GM12878 (cell line): ENCODE measurements at regions not wholly inside any gene's neighbourhood (a gene's known extent, or its start where the extent isn't known, plus 50 kb on each side); places are given as distances from the start of the nearest gene placed in this dataset.

Experiments used
- ATAC-seq: fragments of 200-7000 bp; cut with Tn5 transposase; 3 replicates; pipeline ENCODE4 v1.9.1; 2020; ENCODE audit warnings: mild to moderate bottlenecking, moderate library complexity
- BruUV-seq: library from RNA; stranded (reverse); fragments of 400-500 nt; replicated peaks from 2 replicates; lab custom pipeline; 2021; lab: Mats Ljungman, UMichigan
- CTCF ChIA-PET: fragments of 300-600 bp; sonication (Branson Sonifier 250); formaldehyde crosslinking; extraction: SDS; loops from one replicate; lab custom pipeline; 2021; ENCODE audit warnings: inconsistent platforms; lab: Yijun Ruan, JAX
- POLR2A ChIA-PET: fragments of 350-600 bp; formaldehyde crosslinking; extraction: SDS; loops from one replicate; lab custom pipeline; 2021; ENCODE audit warnings: inconsistent platforms; lab: Charles Lee
- RAD21 ChIA-PET: fragments of 300-600 bp; sonication (Branson Sonifier 250); formaldehyde crosslinking; loops from one replicate; lab custom pipeline; 2023; ENCODE audit warnings: antibody characterized with exemption; ENCODE audit not compliant: unreplicated experiment; lab: Charles Lee
- SMC1A ChIA-PET: fragments of 300-600 bp; sonication (Branson Sonifier 250); formaldehyde crosslinking; loops from one replicate; lab custom pipeline; 2023; ENCODE audit not compliant: unreplicated experiment, uncharacterized antibody; lab: Charles Lee
- DNase-seq: peaks from one replicate; pipeline ENCODE4 v3.0.0-alpha.2; 2011; ENCODE audit warnings: low read depth, low spot score
- FAIRE-seq: peaks from 3 replicates; lab custom pipeline; 2011; peaks lifted over from hg19 to GRCh38; lab: Jason Lieb, UNC
- H2AFZ ChIP-seq: 2 replicates; pipeline ENCODE4 v1.6.0; 2011; ENCODE audit warnings: low read depth, low read length, control low read depth; ENCODE audit not compliant: control insufficient read depth
- H3K27ac ChIP-seq: 2 replicates; pipeline ENCODE4 v1.5.1; 2011; ENCODE audit warnings: control low read depth; ENCODE audit not compliant: control insufficient read depth, insufficient read depth
- H3K27me3 ChIP-seq, 2 experiments: replicated peaks in 1 of 2; 2 replicates each; pipeline versions ENCODE4 v1.6.0 to v1.6.1; 2011; ENCODE audit warnings: low read length in 1 of 2; ENCODE audit not compliant: control insufficient read depth in 2 of 2, insufficient read depth in 2 of 2
- H3K36me3 ChIP-seq, 2 experiments: 2 replicates each; pipeline ENCODE4 v1.5.1; 2011; ENCODE audit warnings: low read length in 1 of 2; ENCODE audit not compliant: control insufficient read depth in 2 of 2, insufficient read depth in 2 of 2
- H3K4me1 ChIP-seq: 2 replicates; pipeline ENCODE4 v1.6.1; 2011; ENCODE audit warnings: mild to moderate bottlenecking, low read length, moderate library complexity, mixed read lengths; ENCODE audit not compliant: control insufficient read depth, insufficient read depth
- H3K4me2 ChIP-seq: 2 replicates; pipeline ENCODE4 v1.6.0; 2011; ENCODE audit warnings: control low read depth; ENCODE audit not compliant: control insufficient read depth, insufficient read depth
- H3K4me3 ChIP-seq: fragments of 200-600 bp; sonication (generic); 2 replicates; pipeline ENCODE4 v1.5.1; 2016
- H3K79me2 ChIP-seq: 2 replicates; pipeline ENCODE4 v1.6.0; 2011; ENCODE audit warnings: low read length; ENCODE audit not compliant: control insufficient read depth, insufficient read depth
- H3K9ac ChIP-seq: 2 replicates; pipeline ENCODE4 v1.8.0; 2011; ENCODE audit warnings: low read length, control low read depth, mixed read lengths; ENCODE audit not compliant: control insufficient read depth, insufficient read depth
- H3K9me3 ChIP-seq: replicated peaks from 3 replicates; pipeline ENCODE4 v1.5.1; 2011; ENCODE audit warnings: mild to moderate bottlenecking, low read length; ENCODE audit not compliant: control insufficient read depth, insufficient read depth
- H4K20me1 ChIP-seq: 2 replicates; pipeline ENCODE4 v1.6.0; 2011; ENCODE audit not compliant: control insufficient read depth, insufficient read depth
- ASH2L ChIP-seq: fragments of 300-600, 200-600 bp; sonication (generic); IDR thresholded peaks from 2 replicates; pipeline ENCODE4 v1.6.1; 2017; ENCODE audit warnings: low read depth, mild to moderate bottlenecking, borderline replicate concordance
- BACH1 ChIP-seq: fragments of 450-650 bp; IDR thresholded peaks from 2 replicates; pipeline ENCODE4 v1.6.1; 2017; ENCODE audit warnings: mild to moderate bottlenecking, borderline replicate concordance
- CEBPB ChIP-seq, 2 experiments: fragments of 150-350 bp in 1 of 2; IDR thresholded peaks; 2 replicates each; pipeline ENCODE4 v1.6.1; 2012 to 2014; ENCODE audit warnings: low read depth in 2 of 2, low read length in 2 of 2, borderline replicate concordance in 1 of 2, inconsistent platforms in 1 of 2
- HDAC2 ChIP-seq: fragments of 200-600 bp; sonication (generic); IDR thresholded peaks from 2 replicates; pipeline ENCODE4 v1.6.1; 2017
- JUND ChIP-seq: IDR thresholded peaks from 2 replicates; pipeline ENCODE4 v1.6.1; 2012; ENCODE audit warnings: low read depth, mild to moderate bottlenecking, low read length, improper control_type of control experiment, moderate library complexity
- MXI1 ChIP-seq: fragments of 150-350 bp; IDR thresholded peaks from 2 replicates; pipeline ENCODE4 v1.6.1; 2011; ENCODE audit warnings: low read depth, mild to moderate bottlenecking, inconsistent platforms, low read length, improper control_type of control experiment
- POLR2AphosphoS2 ChIP-seq: IDR thresholded peaks from 2 replicates; pipeline ENCODE4 v1.6.1; 2011; ENCODE audit warnings: low read depth, mild to moderate bottlenecking, low read length, improper control_type of control experiment, moderate library complexity
- RAD51 ChIP-seq: fragments of 450-650 bp; IDR thresholded peaks from 2 replicates; pipeline ENCODE4 v1.6.1; 2016; ENCODE audit warnings: moderate library complexity, mild to moderate bottlenecking, inconsistent platforms
- YY1 ChIP-seq: IDR thresholded peaks from 2 replicates; pipeline ENCODE4 v1.6.1; 2011; ENCODE audit warnings: low read depth, mild to moderate bottlenecking, low read length
- ZNF217 ChIP-seq: fragments of 450-650 bp; IDR thresholded peaks from 2 replicates; pipeline ENCODE4 v1.6.1; 2017; ENCODE audit warnings: antibody characterized with exemption, mild to moderate bottlenecking
- WGBS: methylation state at CpG from one replicate; pipeline ENCODE4 v1.1.6; 2016; ENCODE audit warnings: low lambda C conversion rate; ENCODE audit not compliant: insufficient replicate concordance, insufficient coverage; ENCODE audit errors: missing lambda C conversion rate; 5-methylcytosine and 5-hydroxymethylcytosine counted together
- in situ Hi-C: fragments of 300-500 bp; cut with MboI; formaldehyde crosslinking; loops from 9 replicates; pipeline ENCODE4 v1.14.3; 2018; ENCODE audit warnings: mixed read lengths
- intact Hi-C: fragments of 100-400 bp; cut with micrococcal nuclease; formaldehyde crosslinking; loops from one replicate; pipeline ENCODE4 v1.14.2; 2022; ENCODE audit not compliant: unreplicated experiment
- TF ChIP-seq, protein P1 (sequence below): fragments of 450-650 bp; IDR thresholded peaks from 2 replicates; pipeline ENCODE4 v1.6.1; 2017; ENCODE audit warnings: mild to moderate bottlenecking
- TF ChIP-seq, protein P2 (sequence below): fragments of 150-350 bp; IDR thresholded peaks from 2 replicates; pipeline ENCODE4 v1.6.1; 2016; ENCODE audit warnings: low read depth, low read length
- TF ChIP-seq, protein P3 (sequence below): fragments of 450-650 bp; IDR thresholded peaks from 2 replicates; pipeline ENCODE4 v1.6.1; 2017; ENCODE audit warnings: low read depth, mild to moderate bottlenecking, moderate library complexity
- TF ChIP-seq, protein P4 (sequence below): fragments of 450-650 bp; IDR thresholded peaks from 2 replicates; pipeline ENCODE4 v1.6.1; 2017; ENCODE audit warnings: borderline replicate concordance
- TF ChIP-seq, protein P5 (sequence below): fragments of 450-650 bp; IDR thresholded peaks from 2 replicates; pipeline ENCODE4 v1.6.1; 2018; ENCODE audit warnings: borderline replicate concordance, mild to moderate bottlenecking; ENCODE audit not compliant: partially characterized antibody

DNA sequence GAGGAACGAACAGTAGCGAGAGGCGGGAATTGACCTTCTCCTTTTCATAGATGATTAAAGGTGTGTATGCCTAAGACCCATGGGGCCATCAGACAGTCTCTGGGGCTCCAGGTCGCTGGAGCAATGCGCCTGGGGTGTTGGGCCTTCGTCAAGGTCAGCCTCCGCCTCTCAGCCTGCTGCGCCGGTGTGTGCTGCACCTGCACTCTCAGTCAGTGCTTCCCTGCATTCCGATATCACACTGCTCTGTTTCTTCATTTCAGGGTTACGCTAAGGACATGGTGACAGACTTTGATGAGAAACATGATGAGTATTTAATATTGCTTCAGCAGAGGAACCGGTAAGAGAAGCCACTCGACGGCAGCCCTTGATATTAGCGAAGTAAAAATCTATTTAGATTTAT is 68.2 kb downstream of the KATNIP start:
- WGBS = 99% methylated on average over 15 of the region's 15 CpGs
- no TSS peak for BruUV-seq
- RAD21 ChIA-PET = no interaction called here
- TF ChIP-seq BACH1 = no peak
- TF ChIP-seq, protein P1, sequence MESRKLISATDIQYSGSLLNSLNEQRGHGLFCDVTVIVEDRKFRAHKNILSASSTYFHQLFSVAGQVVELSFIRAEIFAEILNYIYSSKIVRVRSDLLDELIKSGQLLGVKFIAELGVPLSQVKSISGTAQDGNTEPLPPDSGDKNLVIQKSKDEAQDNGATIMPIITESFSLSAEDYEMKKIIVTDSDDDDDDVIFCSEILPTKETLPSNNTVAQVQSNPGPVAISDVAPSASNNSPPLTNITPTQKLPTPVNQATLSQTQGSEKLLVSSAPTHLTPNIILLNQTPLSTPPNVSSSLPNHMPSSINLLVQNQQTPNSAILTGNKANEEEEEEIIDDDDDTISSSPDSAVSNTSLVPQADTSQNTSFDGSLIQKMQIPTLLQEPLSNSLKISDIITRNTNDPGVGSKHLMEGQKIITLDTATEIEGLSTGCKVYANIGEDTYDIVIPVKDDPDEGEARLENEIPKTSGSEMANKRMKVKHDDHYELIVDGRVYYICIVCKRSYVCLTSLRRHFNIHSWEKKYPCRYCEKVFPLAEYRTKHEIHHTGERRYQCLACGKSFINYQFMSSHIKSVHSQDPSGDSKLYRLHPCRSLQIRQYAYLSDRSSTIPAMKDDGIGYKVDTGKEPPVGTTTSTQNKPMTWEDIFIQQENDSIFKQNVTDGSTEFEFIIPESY = no peak
- TF ChIP-seq, protein P2, sequence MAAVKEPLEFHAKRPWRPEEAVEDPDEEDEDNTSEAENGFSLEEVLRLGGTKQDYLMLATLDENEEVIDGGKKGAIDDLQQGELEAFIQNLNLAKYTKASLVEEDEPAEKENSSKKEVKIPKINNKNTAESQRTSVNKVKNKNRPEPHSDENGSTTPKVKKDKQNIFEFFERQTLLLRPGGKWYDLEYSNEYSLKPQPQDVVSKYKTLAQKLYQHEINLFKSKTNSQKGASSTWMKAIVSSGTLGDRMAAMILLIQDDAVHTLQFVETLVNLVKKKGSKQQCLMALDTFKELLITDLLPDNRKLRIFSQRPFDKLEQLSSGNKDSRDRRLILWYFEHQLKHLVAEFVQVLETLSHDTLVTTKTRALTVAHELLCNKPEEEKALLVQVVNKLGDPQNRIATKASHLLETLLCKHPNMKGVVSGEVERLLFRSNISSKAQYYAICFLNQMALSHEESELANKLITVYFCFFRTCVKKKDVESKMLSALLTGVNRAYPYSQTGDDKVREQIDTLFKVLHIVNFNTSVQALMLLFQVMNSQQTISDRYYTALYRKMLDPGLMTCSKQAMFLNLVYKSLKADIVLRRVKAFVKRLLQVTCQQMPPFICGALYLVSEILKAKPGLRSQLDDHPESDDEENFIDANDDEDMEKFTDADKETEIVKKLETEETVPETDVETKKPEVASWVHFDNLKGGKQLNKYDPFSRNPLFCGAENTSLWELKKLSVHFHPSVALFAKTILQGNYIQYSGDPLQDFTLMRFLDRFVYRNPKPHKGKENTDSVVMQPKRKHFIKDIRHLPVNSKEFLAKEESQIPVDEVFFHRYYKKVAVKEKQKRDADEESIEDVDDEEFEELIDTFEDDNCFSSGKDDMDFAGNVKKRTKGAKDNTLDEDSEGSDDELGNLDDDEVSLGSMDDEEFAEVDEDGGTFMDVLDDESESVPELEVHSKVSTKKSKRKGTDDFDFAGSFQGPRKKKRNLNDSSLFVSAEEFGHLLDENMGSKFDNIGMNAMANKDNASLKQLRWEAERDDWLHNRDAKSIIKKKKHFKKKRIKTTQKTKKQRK = no peak
- TF ChIP-seq, protein P3, sequence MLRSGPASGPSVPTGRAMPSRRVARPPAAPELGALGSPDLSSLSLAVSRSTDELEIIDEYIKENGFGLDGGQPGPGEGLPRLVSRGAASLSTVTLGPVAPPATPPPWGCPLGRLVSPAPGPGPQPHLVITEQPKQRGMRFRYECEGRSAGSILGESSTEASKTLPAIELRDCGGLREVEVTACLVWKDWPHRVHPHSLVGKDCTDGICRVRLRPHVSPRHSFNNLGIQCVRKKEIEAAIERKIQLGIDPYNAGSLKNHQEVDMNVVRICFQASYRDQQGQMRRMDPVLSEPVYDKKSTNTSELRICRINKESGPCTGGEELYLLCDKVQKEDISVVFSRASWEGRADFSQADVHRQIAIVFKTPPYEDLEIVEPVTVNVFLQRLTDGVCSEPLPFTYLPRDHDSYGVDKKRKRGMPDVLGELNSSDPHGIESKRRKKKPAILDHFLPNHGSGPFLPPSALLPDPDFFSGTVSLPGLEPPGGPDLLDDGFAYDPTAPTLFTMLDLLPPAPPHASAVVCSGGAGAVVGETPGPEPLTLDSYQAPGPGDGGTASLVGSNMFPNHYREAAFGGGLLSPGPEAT = no peak
- TF ChIP-seq MXI1 = no peak
- TF ChIP-seq POLR2AphosphoS2 = no peak
- TF ChIP-seq JUND = no peak
- TF ChIP-seq HDAC2 = no peak
- no peak for TF ChIP-seq YY1
- TF ChIP-seq ZNF217 = no peak
- no peak for TF ChIP-seq ASH2L
- TF ChIP-seq, protein P4, sequence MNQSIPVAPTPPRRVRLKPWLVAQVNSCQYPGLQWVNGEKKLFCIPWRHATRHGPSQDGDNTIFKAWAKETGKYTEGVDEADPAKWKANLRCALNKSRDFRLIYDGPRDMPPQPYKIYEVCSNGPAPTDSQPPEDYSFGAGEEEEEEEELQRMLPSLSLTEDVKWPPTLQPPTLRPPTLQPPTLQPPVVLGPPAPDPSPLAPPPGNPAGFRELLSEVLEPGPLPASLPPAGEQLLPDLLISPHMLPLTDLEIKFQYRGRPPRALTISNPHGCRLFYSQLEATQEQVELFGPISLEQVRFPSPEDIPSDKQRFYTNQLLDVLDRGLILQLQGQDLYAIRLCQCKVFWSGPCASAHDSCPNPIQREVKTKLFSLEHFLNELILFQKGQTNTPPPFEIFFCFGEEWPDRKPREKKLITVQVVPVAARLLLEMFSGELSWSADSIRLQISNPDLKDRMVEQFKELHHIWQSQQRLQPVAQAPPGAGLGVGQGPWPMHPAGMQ = no peak
- TF ChIP-seq, protein P5, sequence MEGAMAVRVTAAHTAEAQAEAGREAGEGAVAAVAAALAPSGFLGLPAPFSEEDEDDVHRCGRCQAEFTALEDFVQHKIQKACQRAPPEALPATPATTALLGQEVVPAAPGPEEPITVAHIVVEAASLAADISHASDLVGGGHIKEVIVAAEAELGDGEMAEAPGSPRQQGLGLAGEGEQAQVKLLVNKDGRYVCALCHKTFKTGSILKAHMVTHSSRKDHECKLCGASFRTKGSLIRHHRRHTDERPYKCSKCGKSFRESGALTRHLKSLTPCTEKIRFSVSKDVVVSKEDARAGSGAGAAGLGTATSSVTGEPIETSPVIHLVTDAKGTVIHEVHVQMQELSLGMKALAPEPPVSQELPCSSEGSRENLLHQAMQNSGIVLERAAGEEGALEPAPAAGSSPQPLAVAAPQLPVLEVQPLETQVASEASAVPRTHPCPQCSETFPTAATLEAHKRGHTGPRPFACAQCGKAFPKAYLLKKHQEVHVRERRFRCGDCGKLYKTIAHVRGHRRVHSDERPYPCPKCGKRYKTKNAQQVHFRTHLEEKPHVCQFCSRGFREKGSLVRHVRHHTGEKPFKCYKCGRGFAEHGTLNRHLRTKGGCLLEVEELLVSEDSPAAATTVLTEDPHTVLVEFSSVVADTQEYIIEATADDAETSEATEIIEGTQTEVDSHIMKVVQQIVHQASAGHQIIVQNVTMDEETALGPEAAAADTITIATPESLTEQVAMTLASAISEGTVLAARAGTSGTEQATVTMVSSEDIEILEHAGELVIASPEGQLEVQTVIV = no peak
- TF ChIP-seq CEBPB (IDR thresholded peaks at IDR 0.05; ENCODE audit: borderline replicate concordance in 1 of 2, low read depth in 2 of 2, low read length in 2 of 2) = no peak
- no peak for TF ChIP-seq RAD51

More for the DNA sequence above, 68.2 kb downstream of the KATNIP start:
- Histone ChIP-seq H2AFZ (no peak overlapping the region), H4K20me1 (no peaks in the 10 kb centered on the region), H3K27me3 (no peaks in the 10 kb centered on the region), H3K4me1 (no peaks in the 10 kb centered on the region), H3K79me2 (no peaks in the 10 kb centered on the region), H3K36me3 (no peaks in the 10 kb centered on the region), H3K4me2 (no peak overlapping the region), H3K9ac (no peak overlapping the region), H3K9me3 (no peaks in the 10 kb centered on the region), H3K4me3 (no peak overlapping the region), H3K27ac (no peak overlapping the region)
- ChIA-PET POLR2A (no interaction called here), SMC1A (no interaction called here), CTCF (no interaction called here)
- in situ Hi-C loops (no loop called here), intact Hi-C loops (no loop called here)
- no peak for FAIRE-seq
- ATAC-seq = no peak
- no peak for DNase-seq
